ENCODE measurements at regions not wholly inside any gene's neighbourhood (a gene's known extent, or its start where the extent isn't known, plus 50 kb on each side); places are given as distances from the start of the nearest gene placed in this dataset.
A peak's percentile ranks its signal among the peaks of the same experiment; 100 is the strongest.

DNA sequence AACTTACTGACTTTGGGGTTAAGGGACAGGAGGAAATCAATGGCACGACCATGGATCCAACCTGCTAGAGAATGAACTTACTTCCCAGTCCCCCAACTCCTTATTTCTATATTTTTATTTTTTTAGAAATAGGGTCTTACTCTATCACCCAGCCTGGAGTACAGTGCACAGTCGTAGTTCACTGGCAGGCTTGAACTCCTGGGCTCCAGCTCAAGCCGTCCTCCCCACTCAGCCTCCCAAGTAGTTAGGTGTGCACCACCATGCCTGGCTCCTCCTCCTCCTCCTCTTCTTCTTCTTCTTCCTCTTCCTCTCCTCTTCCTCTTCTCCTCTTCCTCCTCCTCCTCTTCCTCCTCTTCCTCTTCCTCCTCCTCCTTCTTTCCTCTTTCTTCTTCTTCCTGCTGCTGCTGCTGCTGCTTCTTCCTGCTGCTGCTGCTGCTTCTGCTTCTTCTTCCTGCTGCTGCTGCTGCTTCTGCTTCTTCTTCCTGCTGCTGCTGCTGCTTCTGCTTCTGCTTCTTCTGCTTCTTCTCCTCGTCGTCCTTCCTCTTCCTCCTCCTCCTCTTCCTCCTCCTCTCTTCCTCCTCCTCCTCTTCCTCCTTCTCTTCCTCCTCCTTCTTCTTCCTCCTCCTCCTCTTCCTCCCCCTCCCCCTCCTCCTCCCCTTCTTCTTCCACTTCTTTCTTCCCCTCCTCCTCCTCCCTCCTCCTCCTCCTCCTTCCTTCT lies 390.1 kb upstream of the RGS6 start:
- Histone ChIP-seq H3K36me3 (ENCODE audit: insufficient read depth, low read length) (no peaks in the 10 kb centered on the region), H3K4me2 (ENCODE audit: low read depth, low read length, poor library complexity, severe bottlenecking) (peak overlapping the region; percentile 50), H3K9ac (ENCODE audit: low read depth, low read length, poor library complexity, severe bottlenecking) (peak overlapping the region; percentile 40), H4K20me1 (ENCODE audit: insufficient read depth, low read length, poor library complexity, severe bottlenecking) (peaks cover 8% of the 10 kb centered on the region), H3F3A (ENCODE audit: low read depth) (peaks cover 9% of the 10 kb centered on the region), H3K9me2 (replicated peaks; ENCODE audit: low read depth, low read length) (no peaks in the 10 kb centered on the region), H2AFZ (ENCODE audit: low read length) (no peak overlapping the region), H3K9me3 (ENCODE audit: insufficient read depth, low read depth, low read length) (no peaks in the 10 kb centered on the region), H3K4me1 (ENCODE audit: insufficient read depth, low read length, poor library complexity, severe bottlenecking) (peaks cover 57% of the 10 kb centered on the region), H3K79me2 (ENCODE audit: insufficient read depth, low read length) (peaks cover 64% of the 10 kb centered on the region), H3K27me3 (ENCODE audit: insufficient read depth, low read length, poor library complexity, severe bottlenecking) (no peaks in the 10 kb centered on the region), H3K4me3 (ENCODE audit: low read length, poor library complexity, severe bottlenecking) (no peak overlapping the region)
- TF ChIP-seq, protein P1, sequence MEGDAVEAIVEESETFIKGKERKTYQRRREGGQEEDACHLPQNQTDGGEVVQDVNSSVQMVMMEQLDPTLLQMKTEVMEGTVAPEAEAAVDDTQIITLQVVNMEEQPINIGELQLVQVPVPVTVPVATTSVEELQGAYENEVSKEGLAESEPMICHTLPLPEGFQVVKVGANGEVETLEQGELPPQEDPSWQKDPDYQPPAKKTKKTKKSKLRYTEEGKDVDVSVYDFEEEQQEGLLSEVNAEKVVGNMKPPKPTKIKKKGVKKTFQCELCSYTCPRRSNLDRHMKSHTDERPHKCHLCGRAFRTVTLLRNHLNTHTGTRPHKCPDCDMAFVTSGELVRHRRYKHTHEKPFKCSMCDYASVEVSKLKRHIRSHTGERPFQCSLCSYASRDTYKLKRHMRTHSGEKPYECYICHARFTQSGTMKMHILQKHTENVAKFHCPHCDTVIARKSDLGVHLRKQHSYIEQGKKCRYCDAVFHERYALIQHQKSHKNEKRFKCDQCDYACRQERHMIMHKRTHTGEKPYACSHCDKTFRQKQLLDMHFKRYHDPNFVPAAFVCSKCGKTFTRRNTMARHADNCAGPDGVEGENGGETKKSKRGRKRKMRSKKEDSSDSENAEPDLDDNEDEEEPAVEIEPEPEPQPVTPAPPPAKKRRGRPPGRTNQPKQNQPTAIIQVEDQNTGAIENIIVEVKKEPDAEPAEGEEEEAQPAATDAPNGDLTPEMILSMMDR (conservative IDR thresholded peaks at IDR 0.05; ENCODE audit: low read length), result no peak
- TF ChIP-seq EZH2phosphoT487 (IDR thresholded peaks at IDR 0.05; ENCODE audit: borderline replicate concordance), result no peak

DNA sequence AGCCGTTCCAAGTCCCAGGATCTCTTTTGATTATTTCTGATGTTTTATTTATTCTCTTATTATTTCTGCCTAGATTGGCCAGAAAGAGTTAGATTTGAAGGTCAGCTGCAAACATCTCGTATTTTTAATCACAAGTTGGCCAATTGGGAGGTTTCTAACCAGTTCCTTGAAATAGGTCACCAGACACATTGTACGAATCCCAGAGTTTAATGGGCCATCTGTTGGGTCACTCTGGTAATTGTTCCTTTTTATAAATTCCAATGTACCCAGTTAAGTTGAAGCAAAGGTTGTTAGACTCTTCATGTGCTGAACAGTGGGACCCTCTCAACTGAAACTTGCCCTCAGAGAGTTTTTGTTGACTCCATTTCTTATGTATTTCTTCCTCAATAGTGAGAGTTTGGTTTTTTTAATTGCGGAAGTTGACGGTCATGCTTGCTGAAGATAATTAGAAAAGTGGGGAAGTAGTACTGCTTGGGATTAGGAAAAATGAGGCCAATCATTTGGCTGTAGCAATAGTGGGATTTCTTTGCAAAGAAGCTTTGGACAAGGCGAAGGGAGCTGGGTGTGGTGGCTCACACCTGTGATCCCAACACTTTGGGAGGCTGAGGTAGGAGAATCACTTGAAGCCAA lies 382.7 kb upstream of the RGS6 start:
- no peak for TF ChIP-seq EZH2phosphoT487 (IDR thresholded peaks at IDR 0.05; ENCODE audit: borderline replicate concordance)
- TF ChIP-seq, protein P1 (conservative IDR thresholded peaks at IDR 0.05; ENCODE audit: low read length), result no peak
- no peaks in the 10 kb centered on the region for H3K27me3 ChIP-seq (ENCODE audit: insufficient read depth, low read length, poor library complexity, severe bottlenecking)
- H3K79me2 ChIP-seq (ENCODE audit: insufficient read depth, low read length), result peaks cover 76% of the 10 kb centered on the region
- no peak overlapping the region for H3K4me2 ChIP-seq (ENCODE audit: low read depth, low read length, poor library complexity, severe bottlenecking)
- H3K4me3 ChIP-seq (ENCODE audit: low read length, poor library complexity, severe bottlenecking), result no peak overlapping the region
- H3K9ac ChIP-seq (ENCODE audit: low read depth, low read length, poor library complexity, severe bottlenecking), result no peak overlapping the region
- no peaks in the 10 kb centered on the region for H4K20me1 ChIP-seq (ENCODE audit: insufficient read depth, low read length, poor library complexity, severe bottlenecking)
- no peaks in the 10 kb centered on the region for H3K36me3 ChIP-seq (ENCODE audit: insufficient read depth, low read length)
- no peaks in the 10 kb centered on the region for H3K9me2 ChIP-seq (replicated peaks; ENCODE audit: low read depth, low read length)
- H3K9me3 ChIP-seq (ENCODE audit: insufficient read depth, low read depth, low read length), result no peaks in the 10 kb centered on the region
- H3K4me1 ChIP-seq (ENCODE audit: insufficient read depth, low read length, poor library complexity, severe bottlenecking), result peaks cover 31% of the 10 kb centered on the region
- peaks cover 1% of the 10 kb centered on the region; the same call in 1 of the 2 replicates for H3F3A ChIP-seq (ENCODE audit: low read depth)
- no peak overlapping the region for H2AFZ ChIP-seq (ENCODE audit: low read length)

DNA sequence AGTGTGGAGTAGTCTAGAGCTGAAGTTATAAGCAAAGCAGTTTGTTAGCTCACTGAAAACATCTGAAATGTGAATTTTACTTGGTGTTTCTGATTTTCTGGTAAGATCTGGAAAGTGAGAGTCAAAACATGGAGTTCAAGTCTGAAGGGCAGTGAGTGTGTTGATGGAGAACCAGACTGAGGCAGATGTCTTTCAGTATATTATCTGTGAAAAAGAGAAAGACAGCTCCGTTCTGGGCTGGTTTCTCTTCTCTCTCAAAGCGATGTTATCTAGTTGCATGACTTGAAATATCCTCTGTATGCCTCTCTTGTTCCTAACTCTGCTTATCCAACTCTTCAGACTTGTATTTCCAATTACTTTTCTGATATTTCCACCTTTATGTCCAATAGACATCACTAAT lies 381.9 kb upstream of the RGS6 start:
- no peaks in the 10 kb centered on the region for H3K9me3 ChIP-seq (ENCODE audit: insufficient read depth, low read depth, low read length)
- H3K27me3 ChIP-seq (ENCODE audit: insufficient read depth, low read length, poor library complexity, severe bottlenecking), result no peaks in the 10 kb centered on the region
- H4K20me1 ChIP-seq (ENCODE audit: insufficient read depth, low read length, poor library complexity, severe bottlenecking), result no peaks in the 10 kb centered on the region
- TF ChIP-seq, protein P1 (conservative IDR thresholded peaks at IDR 0.05; ENCODE audit: low read length), result no peak
- TF ChIP-seq EZH2phosphoT487 (IDR thresholded peaks at IDR 0.05; ENCODE audit: borderline replicate concordance), result no peak
- H3F3A ChIP-seq (ENCODE audit: low read depth), result no peaks in the 10 kb centered on the region
- H3K4me2 ChIP-seq (ENCODE audit: low read depth, low read length, poor library complexity, severe bottlenecking), result no peak overlapping the region
- H3K79me2 ChIP-seq (ENCODE audit: insufficient read depth, low read length), result peaks cover 70% of the 10 kb centered on the region
- no peaks in the 10 kb centered on the region for H3K9me2 ChIP-seq (replicated peaks; ENCODE audit: low read depth, low read length)
- peaks cover 39% of the 10 kb centered on the region for H3K4me1 ChIP-seq (ENCODE audit: insufficient read depth, low read length, poor library complexity, severe bottlenecking)
- no peak overlapping the region for H3K9ac ChIP-seq (ENCODE audit: low read depth, low read length, poor library complexity, severe bottlenecking)
- no peak overlapping the region for H2AFZ ChIP-seq (ENCODE audit: low read length)
- no peak overlapping the region for H3K4me3 ChIP-seq (ENCODE audit: low read length, poor library complexity, severe bottlenecking)
- no peaks in the 10 kb centered on the region for H3K36me3 ChIP-seq (ENCODE audit: insufficient read depth, low read length)

All from Loucy (cell line).